B cell (primary cell): ENCODE measurements at regions not wholly inside any gene's neighbourhood (a gene's known extent, or its start where the extent isn't known, plus 50 kb on each side); places are given as distances from the start of the nearest gene placed in this dataset.

Experiments used
- CTCF ChIP-seq: fragments of 200-600 bp; IDR thresholded peaks from one replicate; pipeline ENCODE4 v1.8.0; 2022; ENCODE audit warnings: antibody characterized with exemption, mild to moderate bottlenecking
- EZH2 ChIP-seq: IDR thresholded peaks from 2 replicates; pipeline ENCODE4 v1.6.1; 2012; ENCODE audit warnings: borderline replicate concordance, low read depth, mild to moderate bottlenecking, moderate library complexity, low read length; ENCODE audit not compliant: insufficient read depth, poor library complexity, severe bottlenecking

- TF ChIP-seq CTCF (no peak), EZH2 (no peak)
Measured at GRCh38 chr9:71479621-71480020, 288.7 kb downstream of the CEMIP2 start.
